Smooth muscle cell (in vitro differentiated cells): ENCODE measurements at regions not wholly inside any gene's neighbourhood (a gene's known extent, or its start where the extent isn't known, plus 50 kb on each side); places are given as distances from the start of the nearest gene placed in this dataset.

Source experiments
- DNase-seq: peaks from one replicate; lab custom pipeline; 2025; ENCODE audit not compliant: unreplicated experiment; lab: John Stamatoyannopoulos, UW
- H2AFZ ChIP-seq: fragments of 200-600 bp; sonication (generic); 2 replicates; pipeline ENCODE4 v1.6.0; 2016; ENCODE audit warnings: antibody characterized with exemption, low read depth, mild to moderate bottlenecking
- H3F3A ChIP-seq: fragments of 200-600 bp; sonication (generic); 2 replicates; pipeline ENCODE4 v1.6.0; 2017; ENCODE audit warnings: antibody characterized with exemption, low read depth
- H3K27ac ChIP-seq: fragments of 200-600 bp; sonication (generic); 2 replicates; pipeline ENCODE4 v1.5.1; 2016; ENCODE audit warnings: low read depth, mild to moderate bottlenecking
- H3K27me3 ChIP-seq: fragments of 200-600 bp; sonication (generic); 2 replicates; pipeline ENCODE4 v1.6.1; 2016; ENCODE audit warnings: low read depth, mild to moderate bottlenecking
- H3K36me3 ChIP-seq: fragments of 200-600 bp; sonication (generic); 2 replicates; pipeline ENCODE4 v1.5.1; 2016; ENCODE audit warnings: low read depth
- H3K4me1 ChIP-seq: fragments of 200-600 bp; sonication (generic); 2 replicates; pipeline ENCODE4 v1.5.1; 2016; ENCODE audit warnings: low read depth
- H3K4me2 ChIP-seq: fragments of 200-600 bp; sonication (generic); 2 replicates; pipeline ENCODE4 v1.6.0; 2016; ENCODE audit warnings: mild to moderate bottlenecking
- H3K4me3 ChIP-seq: fragments of 200-600 bp; sonication (generic); 2 replicates; pipeline ENCODE4 v1.5.1; 2016; ENCODE audit warnings: mild to moderate bottlenecking
- H3K79me2 ChIP-seq: fragments of 200-600 bp; sonication (generic); 2 replicates; pipeline ENCODE4 v1.6.0; 2016; ENCODE audit warnings: low read depth, mild to moderate bottlenecking
- H3K9ac ChIP-seq: fragments of 200-600 bp; sonication (generic); 2 replicates; pipeline ENCODE4 v1.6.0; 2016; ENCODE audit warnings: low read depth
- H3K9me3 ChIP-seq: fragments of 200-600 bp; sonication (generic); replicated peaks from 2 replicates; pipeline ENCODE4 v1.5.1; 2016; ENCODE audit warnings: low read depth
- H4K20me1 ChIP-seq: fragments of 200-600 bp; sonication (generic); 2 replicates; pipeline ENCODE4 v1.6.0; 2016; ENCODE audit warnings: low read depth
- WGBS: methylation state at CpG from one replicate; pipeline ENCODE4 v1.1.7; 2016; ENCODE audit warnings: low lambda C conversion rate; 5-methylcytosine and 5-hydroxymethylcytosine counted together
- TF ChIP-seq, protein P1 (sequence below): fragments of 200-600 bp; sonication (generic); IDR thresholded peaks from 2 replicates; pipeline ENCODE4 v1.5.1; 2017; ENCODE audit warnings: borderline replicate concordance, mild to moderate bottlenecking, antibody characterized with exemption; ENCODE audit not compliant: insufficient read depth, poor library complexity, severe bottlenecking

DNA sequence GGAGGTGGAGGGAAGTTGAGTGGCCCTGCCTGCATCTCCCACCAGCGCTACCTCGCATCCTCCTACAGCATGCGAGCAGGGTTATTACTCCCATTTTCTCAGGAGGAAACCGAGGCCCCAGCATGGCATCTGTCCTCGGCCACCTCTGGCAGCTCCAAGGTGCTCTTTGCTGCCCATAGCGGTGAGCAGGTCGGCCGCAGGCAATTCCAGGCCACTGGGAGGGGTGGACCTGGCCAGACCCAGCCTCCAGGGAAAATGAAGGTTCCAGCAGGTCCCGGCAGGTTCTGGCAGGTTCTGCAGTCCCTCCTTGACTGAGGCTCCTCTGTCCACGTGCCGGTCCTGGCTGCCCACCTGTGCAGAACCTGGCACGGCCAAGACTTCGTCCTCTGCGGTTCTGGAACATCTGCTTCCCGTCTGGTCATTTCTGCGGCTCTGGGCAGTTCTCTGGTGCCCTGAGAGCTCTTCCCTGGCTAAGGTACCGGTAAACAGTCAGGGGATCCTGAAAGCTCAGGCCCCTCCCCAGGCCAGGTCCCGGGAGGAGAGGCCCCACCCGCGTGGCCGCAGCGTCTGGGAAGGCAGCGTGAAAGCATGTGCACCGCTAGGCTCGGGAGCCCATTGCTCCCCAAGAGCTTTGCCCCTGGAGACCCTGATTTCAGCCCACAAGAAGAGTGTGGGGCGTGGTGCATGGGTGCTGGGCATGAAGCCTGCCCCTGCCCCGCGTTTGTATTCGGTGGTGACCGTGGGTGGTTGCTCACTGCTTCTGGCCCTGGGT, 112.0 kb upstream of the ADRA2C start:
- TF ChIP-seq, protein P1, sequence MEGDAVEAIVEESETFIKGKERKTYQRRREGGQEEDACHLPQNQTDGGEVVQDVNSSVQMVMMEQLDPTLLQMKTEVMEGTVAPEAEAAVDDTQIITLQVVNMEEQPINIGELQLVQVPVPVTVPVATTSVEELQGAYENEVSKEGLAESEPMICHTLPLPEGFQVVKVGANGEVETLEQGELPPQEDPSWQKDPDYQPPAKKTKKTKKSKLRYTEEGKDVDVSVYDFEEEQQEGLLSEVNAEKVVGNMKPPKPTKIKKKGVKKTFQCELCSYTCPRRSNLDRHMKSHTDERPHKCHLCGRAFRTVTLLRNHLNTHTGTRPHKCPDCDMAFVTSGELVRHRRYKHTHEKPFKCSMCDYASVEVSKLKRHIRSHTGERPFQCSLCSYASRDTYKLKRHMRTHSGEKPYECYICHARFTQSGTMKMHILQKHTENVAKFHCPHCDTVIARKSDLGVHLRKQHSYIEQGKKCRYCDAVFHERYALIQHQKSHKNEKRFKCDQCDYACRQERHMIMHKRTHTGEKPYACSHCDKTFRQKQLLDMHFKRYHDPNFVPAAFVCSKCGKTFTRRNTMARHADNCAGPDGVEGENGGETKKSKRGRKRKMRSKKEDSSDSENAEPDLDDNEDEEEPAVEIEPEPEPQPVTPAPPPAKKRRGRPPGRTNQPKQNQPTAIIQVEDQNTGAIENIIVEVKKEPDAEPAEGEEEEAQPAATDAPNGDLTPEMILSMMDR: no peak
- no peak overlapping the region for H3K27ac ChIP-seq
- H2AFZ ChIP-seq: no peak overlapping the region
- no peaks in the 10 kb centered on the region for H3K36me3 ChIP-seq
- H3K79me2 ChIP-seq: no peaks in the 10 kb centered on the region
- no peak for DNase-seq
- H3K9ac ChIP-seq: no peak overlapping the region
- peaks cover under 1% of the 10 kb centered on the region for H3K27me3 ChIP-seq
- 91% methylated on average over 30 of the region's 30 CpGs for WGBS
- H3F3A ChIP-seq: no peaks in the 10 kb centered on the region
- H3K4me2 ChIP-seq: no peak overlapping the region
- H4K20me1 ChIP-seq: no peaks in the 10 kb centered on the region
- H3K4me3 ChIP-seq: no peak overlapping the region
- H3K9me3 ChIP-seq: no peaks in the 10 kb centered on the region
- no peaks in the 10 kb centered on the region for H3K4me1 ChIP-seq

DNA sequence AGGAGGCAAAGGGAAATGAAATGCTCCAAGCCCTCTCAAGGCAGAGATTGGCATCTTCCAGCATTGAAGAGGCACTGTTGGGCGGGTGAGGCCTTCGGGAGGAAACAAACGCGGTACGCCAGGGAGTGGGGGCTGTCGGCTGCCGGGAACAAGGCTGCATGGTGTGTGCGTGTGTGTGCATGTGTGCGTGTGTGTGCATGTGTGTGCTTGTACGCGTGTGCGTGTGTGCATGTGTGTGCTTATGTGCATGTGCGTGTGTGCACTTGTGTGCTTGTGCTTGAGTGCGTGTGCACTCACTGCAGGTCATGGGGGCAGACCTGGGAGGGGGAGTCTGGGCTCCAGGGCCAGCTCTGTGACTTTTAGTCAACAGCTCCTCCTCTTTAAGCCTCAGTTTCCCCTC, 113.6 kb upstream of the ADRA2C start:
- Histone ChIP-seq H3K4me1 (no peaks in the 10 kb centered on the region), H3K36me3 (no peaks in the 10 kb centered on the region), H3F3A (no peaks in the 10 kb centered on the region), H4K20me1 (no peaks in the 10 kb centered on the region), H3K27me3 (no peaks in the 10 kb centered on the region), H3K4me2 (no peak overlapping the region), H3K9me3 (no peaks in the 10 kb centered on the region), H3K79me2 (no peaks in the 10 kb centered on the region), H3K9ac (no peak overlapping the region), H2AFZ (no peak overlapping the region), H3K27ac (no peak overlapping the region), H3K4me3 (no peak overlapping the region)
- TF ChIP-seq, protein P1: no peak
- no peak for DNase-seq
- WGBS: 93% methylated on average over 12 of the region's 14 CpGs

DNA sequence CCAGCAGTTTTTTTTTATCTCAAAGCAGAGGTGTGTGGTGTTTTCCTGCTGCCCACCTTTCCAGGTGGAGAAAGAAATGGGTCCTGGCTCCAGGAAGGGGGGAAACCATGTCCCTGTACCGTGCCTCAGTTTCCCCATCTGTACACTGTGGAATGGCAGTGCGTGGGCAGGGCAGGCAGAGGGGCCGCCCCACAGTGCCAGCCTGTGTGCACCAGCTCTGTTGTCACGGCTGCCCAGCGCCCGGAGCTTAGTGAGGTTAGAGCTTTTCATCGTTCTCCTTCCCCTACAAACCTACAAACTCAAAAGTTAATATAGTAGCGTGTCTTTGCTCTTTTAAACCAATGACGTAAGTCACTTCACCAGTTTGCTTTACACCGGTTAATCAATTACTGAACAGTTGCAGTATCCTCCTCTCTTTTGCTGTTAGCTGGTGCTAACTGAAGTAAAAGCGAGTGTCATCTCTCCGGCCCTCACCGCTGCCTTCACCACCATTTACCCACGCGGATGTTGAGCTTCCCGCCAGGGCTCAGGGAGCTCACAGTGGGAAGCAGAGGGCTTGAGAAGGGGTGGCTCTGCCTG, 114.8 kb upstream of the ADRA2C start:
- Histone ChIP-seq H3K4me1 (no peaks in the 10 kb centered on the region), H3K9ac (no peak overlapping the region), H3K9me3 (no peaks in the 10 kb centered on the region), H3F3A (no peaks in the 10 kb centered on the region), H3K27ac (no peak overlapping the region), H3K4me2 (no peak overlapping the region), H4K20me1 (no peaks in the 10 kb centered on the region), H3K36me3 (no peaks in the 10 kb centered on the region), H3K27me3 (no peaks in the 10 kb centered on the region), H3K4me3 (no peak overlapping the region), H2AFZ (no peak overlapping the region), H3K79me2 (no peaks in the 10 kb centered on the region)
- DNase-seq: no peak
- 93% methylated on average over 16 of the region's 16 CpGs for WGBS
- TF ChIP-seq, protein P1: no peak

DNA sequence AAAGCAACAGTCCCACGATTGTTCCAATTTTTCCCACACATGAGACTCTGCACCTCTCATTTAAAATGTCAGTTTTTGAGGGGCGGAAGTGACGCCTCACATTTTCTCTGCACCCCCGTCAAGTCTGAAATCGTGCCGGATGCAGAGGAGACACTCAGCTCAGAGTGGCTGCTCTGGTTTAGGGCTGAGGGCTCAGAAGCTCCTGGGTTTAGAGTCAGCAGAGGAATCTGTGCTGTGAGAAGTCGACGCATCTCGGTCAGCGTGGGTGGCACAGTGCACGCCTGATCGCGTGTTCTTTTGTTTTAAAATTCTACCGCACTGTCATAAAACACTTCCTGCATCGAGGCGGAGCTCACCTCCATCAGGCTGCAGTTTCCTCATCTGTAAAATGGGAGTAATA, 116.7 kb upstream of the ADRA2C start:
- H3K27ac ChIP-seq: no peak overlapping the region
- no peaks in the 10 kb centered on the region for H3K4me1 ChIP-seq
- H3K4me3 ChIP-seq: no peak overlapping the region
- no peak overlapping the region for H3K4me2 ChIP-seq
- H3K36me3 ChIP-seq: no peaks in the 10 kb centered on the region
- H4K20me1 ChIP-seq: no peaks in the 10 kb centered on the region
- no peaks in the 10 kb centered on the region for H3K9me3 ChIP-seq
- no peaks in the 10 kb centered on the region for H3F3A ChIP-seq
- no peak for DNase-seq
- TF ChIP-seq, protein P1: no peak
- no peaks in the 10 kb centered on the region for H3K79me2 ChIP-seq
- no peaks in the 10 kb centered on the region for H3K27me3 ChIP-seq
- no peak overlapping the region for H3K9ac ChIP-seq
- H2AFZ ChIP-seq: no peak overlapping the region
- WGBS: 89% methylated on average over 16 of the region's 16 CpGs
